H1 (cell line): ENCODE measurements at regions not wholly inside any gene's neighbourhood (a gene's known extent, or its start where the extent isn't known, plus 50 kb on each side); places are given as distances from the start of the nearest gene placed in this dataset.

Experiments used
- CHD1 ChIP-seq: IDR thresholded peaks from 2 replicates; pipeline ENCODE4 v1.6.1; 2012; ENCODE audit warnings: low read depth, low read length, improper control_type of control experiment
- GTF2F1 ChIP-seq: IDR thresholded peaks from 2 replicates; pipeline ENCODE4 v1.6.1; 2012; ENCODE audit warnings: low read depth, low read length, improper control_type of control experiment, borderline replicate concordance
- HDAC2 ChIP-seq, 2 experiments: fragments of 300-600 bp in 1 of 2; sonication (generic) in 1 of 2; IDR thresholded peaks; 2 replicates each; pipeline ENCODE4 v1.6.1; 2011 to 2012; ENCODE audit warnings: low read depth in 2 of 2, low read length in 2 of 2, mild to moderate bottlenecking in 2 of 2, moderate library complexity in 2 of 2, borderline replicate concordance in 1 of 2, inconsistent platforms in 1 of 2
- HDAC6 ChIP-seq: IDR thresholded peaks from one replicate; pipeline ENCODE4 v1.7.1; 2012; ENCODE audit warnings: low read depth, mild to moderate bottlenecking, inconsistent platforms, low read length, moderate library complexity
- SIRT6 ChIP-seq: IDR thresholded peaks from one replicate; pipeline ENCODE4 v1.7.1; 2012; ENCODE audit warnings: low read length, inconsistent platforms
- TBP ChIP-seq: IDR thresholded peaks from 2 replicates; pipeline ENCODE4 v1.6.1; 2011; ENCODE audit warnings: low read depth, low read length, improper control_type of control experiment

- TF ChIP-seq CHD1: no peak
- TF ChIP-seq TBP: no peak
- TF ChIP-seq GTF2F1: no peak
- TF ChIP-seq HDAC2 (IDR thresholded peaks at IDR 0.05; ENCODE audit: borderline replicate concordance in 1 of 2, low read depth in 2 of 2, low read length in 2 of 2): no peak
- TF ChIP-seq SIRT6: no peak
- no peak for TF ChIP-seq HDAC6
Observed at GRCh38 chr4:3344596-3344995, 51.8 kb downstream of the RGS12 start (continued).
